AG04449 (cell line): ENCODE measurements at regions not wholly inside any gene's neighbourhood (a gene's known extent, or its start where the extent isn't known, plus 50 kb on each side); places are given as distances from the start of the nearest gene placed in this dataset.
A peak's percentile ranks its signal among the peaks of the same experiment; 100 is the strongest.
"Not testable (repeated sequence)": the region's sequence is repeated elsewhere in the genome, so short reads cannot be mapped to it uniquely, and the experiment has no call there.

ENCODE experiments used
- CTCF ChIA-PET: fragments of 350-600 bp; formaldehyde crosslinking; extraction: SDS; loops from one replicate; lab custom pipeline; 2021; ENCODE audit warnings: antibody characterized with exemption; lab: Yijun Ruan, JAX
- POLR2A ChIA-PET: fragments of 400-600, 350-600 bp; formaldehyde crosslinking; extraction: SDS; loops from one replicate; lab custom pipeline; 2020; ENCODE audit warnings: antibody characterized with exemption, inconsistent platforms; lab: Yijun Ruan, JAX
- DNase-seq: peaks from one replicate; pipeline ENCODE4 v3.0.0-alpha.2; 2010; ENCODE audit warnings: low read depth, low spot score
- H3K4me3 ChIP-seq: 2 replicates; pipeline ENCODE4 v1.5.1; 2011; ENCODE audit warnings: low read depth, mild to moderate bottlenecking, control low read depth, low read length
- CTCF ChIP-seq: IDR thresholded peaks from one replicate; pipeline ENCODE4 v1.5.1; 2011; ENCODE audit warnings: mild to moderate bottlenecking, moderate library complexity, low read length, control low read depth, inconsistent platforms; ENCODE audit not compliant: insufficient read depth; ENCODE audit errors: missing control alignments

GRCh38 chr7:55261386-55261770, 103.8 kb upstream of the LANCL2 start:
- ChIA-PET POLR2A (no interaction called here), CTCF (interaction anchor here (1.3 kb wide), 1 partner anchor 488 kb away, joined by 8 read pairs; no protein-coding TSS in a partner anchor)
- H3K4me3 ChIP-seq: no peak overlapping the region
- TF ChIP-seq CTCF: no peak
- DNase-seq: no peak

GRCh38 chr7:55265328-55265727, 99.8 kb upstream of the LANCL2 start:
- H3K4me3 ChIP-seq, DNase-seq, POLR2A ChIA-PET: not testable (repeated sequence)
- CTCF ChIA-PET: interaction anchor here (1.8 to 17.8 kb wide), 4 partner anchors 10 to 488 kb away, joined by 10 to 399 read pairs (median 33); no protein-coding TSS in a partner anchor

DNA sequence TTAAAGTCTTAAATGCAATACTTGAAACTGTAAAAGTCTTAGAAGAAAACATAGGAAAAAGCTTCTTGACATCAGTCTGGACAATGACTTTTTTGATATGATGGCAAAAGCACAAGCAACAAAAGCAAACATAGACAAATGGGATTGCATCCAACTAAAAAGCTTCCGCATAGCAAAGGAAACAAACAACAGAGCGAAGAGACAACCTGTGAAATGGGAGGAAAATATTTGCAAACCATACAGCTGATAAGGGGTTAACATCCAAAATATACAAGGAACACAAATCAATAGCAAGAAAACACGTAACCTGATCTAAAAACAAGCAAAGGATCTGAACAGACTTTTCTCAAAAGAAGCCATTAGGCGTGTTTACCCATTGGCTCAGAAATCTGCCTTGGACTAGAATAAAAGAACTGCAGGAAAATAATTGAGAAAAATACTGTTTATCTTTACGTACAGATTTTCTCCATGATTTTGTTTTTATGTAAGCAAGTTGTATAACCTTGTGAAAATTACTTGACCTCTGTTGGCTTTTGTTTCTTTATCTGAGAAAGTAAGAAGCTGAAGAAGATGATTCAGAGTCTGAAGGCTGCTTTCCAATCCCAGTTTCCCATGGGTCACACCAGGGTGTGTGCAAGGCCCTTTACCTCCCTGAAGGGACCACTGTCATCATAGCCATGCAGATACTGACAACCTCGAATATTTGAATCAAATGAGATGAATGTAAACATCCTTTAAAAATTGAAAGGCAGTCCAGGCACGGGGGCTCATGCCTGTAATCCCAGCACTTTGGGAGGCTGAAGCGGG, 99.1 kb upstream of the LANCL2 start:
- no peak for TF ChIP-seq CTCF
- ChIA-PET POLR2A (no interaction called here), CTCF (interaction anchor here (1.8 to 17.8 kb wide), 4 partner anchors 11 to 489 kb away, joined by 10 to 399 read pairs (median 33); no protein-coding TSS in a partner anchor)
- no peak for DNase-seq
- H3K4me3 ChIP-seq: no peak overlapping the region

DNA sequence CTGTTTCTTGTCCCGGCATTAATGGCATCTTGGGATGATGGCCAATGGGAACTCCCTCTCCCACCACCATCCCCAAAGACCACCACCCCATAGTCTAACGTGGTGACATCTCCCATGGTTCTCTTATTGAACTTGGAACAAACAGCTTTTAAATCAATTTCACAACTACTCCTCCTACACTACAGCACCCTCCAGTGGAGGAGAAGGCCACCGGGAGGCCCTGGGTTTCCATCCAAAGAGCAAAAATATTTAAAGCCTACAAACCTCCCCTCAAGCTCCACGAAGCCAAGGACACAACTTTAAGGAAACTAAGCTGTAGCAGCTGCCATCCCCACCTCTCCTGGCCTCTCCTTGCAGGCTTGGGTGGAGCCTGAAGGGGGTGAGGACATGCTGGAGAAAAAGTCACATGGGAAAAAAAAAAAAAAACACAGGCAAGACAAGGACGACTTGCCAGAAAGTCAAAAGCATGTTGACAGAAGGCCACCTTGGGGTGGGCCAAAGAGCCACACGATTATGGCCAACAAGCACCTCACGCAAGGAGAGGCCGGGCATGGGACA, 94.0 kb upstream of the LANCL2 start:
- no peak overlapping the region for H3K4me3 ChIP-seq
- CTCF ChIA-PET: interaction anchor here (0.6 to 17.8 kb wide), 26 partner anchors 10 to 512 kb away, joined by 3 to 399 read pairs (median 4); partner anchors contain the start of gene SEC61G
- TF ChIP-seq CTCF: peak; percentile 56
- no peak for DNase-seq
- POLR2A ChIA-PET: no interaction called here

DNA sequence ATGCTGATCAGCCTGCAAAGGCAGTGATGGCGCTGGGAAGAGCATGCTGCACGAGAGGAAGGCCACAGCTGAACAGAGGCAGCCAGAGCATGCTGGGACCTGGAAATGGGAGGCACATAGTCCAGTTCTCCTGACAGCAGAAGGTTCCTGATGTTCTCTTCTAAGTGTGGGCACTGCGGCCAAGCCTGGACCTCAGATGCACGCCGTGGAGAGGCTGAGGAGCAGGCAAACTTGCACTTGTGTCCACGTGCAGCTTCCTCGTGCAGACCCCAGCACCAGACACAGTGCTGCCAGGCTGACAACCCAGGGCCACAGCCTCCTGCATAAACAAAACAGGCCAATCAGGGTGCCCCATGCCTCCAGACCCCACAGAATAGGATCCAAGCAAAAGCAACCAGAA, 93.5 kb upstream of the LANCL2 start:
- ChIA-PET CTCF (interaction anchor here (0.6 to 17.8 kb wide), 20 partner anchors 9 to 513 kb away, joined by 3 to 399 read pairs (median 4); partner anchors contain the start of gene SEC61G), POLR2A (no interaction called here)
- no peak overlapping the region for H3K4me3 ChIP-seq
- TF ChIP-seq CTCF: no peak
- DNase-seq: no peak

- DNase-seq: no peak
- ChIA-PET POLR2A (no interaction called here), CTCF (interaction anchor here (1.0 to 17.8 kb wide), 6 partner anchors 8 to 691 kb away, joined by 3 to 399 read pairs (median 17); partner anchors contain the start of gene SEC61G)
- TF ChIP-seq CTCF: no peak
- no peak overlapping the region for H3K4me3 ChIP-seq
Observed at GRCh38 chr7:55272328-55272727, 92.8 kb upstream of the LANCL2 start.
